T-helper 1 cell treated with Interleukin-12 subunit alpha and Interleukin-12 subunit beta and Interleukin-4 antibody, amounts not matched to agents 30 ng/mL and 1 ng/mL, for 36 hours (primary cell): ENCODE measurements at regions not wholly inside any gene's neighbourhood (a gene's known extent, or its start where the extent isn't known, plus 50 kb on each side); places are given as distances from the start of the nearest gene placed in this dataset.
"Not testable (repeated sequence)": the region's sequence is repeated elsewhere in the genome, so short reads cannot be mapped to it uniquely, and the experiment has no call there.

ENCODE experiments used
- intact Hi-C: fragments of 100-400 bp; cut with micrococcal nuclease; formaldehyde crosslinking; loops from one replicate; pipeline ENCODE4 v1.15.1; 2024

- intact Hi-C loops: no loop called here
These were observed 1047.7 kb downstream of the BRD1 start for GRCh38 chr22:48779661-48780596.

DNA sequence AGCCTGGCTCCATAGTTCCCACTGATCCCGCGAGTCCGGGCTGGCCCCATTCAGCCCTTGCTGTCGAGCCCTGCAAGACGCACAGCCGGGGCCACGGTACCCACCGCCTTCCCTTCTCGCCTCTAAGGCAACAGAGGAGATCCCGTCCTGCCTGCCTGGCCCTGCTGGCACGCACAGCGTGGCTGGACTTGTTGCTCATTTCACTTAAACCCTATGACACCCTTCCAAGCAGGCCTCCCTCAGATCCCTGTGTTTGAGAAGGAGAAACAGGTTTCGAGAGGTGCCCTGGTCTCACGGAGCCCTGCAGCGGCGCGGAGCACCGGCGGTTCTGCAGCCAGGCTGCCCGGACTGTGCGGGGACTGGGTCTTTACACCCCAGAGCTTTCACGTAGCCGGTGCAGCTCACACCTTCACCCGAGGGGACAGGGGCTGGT is 1048.4 kb downstream of the BRD1 start:
- intact Hi-C loops: no loop called here

GRCh38 chr22:48778308-48779195 is 1049.1 kb downstream of the BRD1 start:
- intact Hi-C loops: no loop called here

DNA sequence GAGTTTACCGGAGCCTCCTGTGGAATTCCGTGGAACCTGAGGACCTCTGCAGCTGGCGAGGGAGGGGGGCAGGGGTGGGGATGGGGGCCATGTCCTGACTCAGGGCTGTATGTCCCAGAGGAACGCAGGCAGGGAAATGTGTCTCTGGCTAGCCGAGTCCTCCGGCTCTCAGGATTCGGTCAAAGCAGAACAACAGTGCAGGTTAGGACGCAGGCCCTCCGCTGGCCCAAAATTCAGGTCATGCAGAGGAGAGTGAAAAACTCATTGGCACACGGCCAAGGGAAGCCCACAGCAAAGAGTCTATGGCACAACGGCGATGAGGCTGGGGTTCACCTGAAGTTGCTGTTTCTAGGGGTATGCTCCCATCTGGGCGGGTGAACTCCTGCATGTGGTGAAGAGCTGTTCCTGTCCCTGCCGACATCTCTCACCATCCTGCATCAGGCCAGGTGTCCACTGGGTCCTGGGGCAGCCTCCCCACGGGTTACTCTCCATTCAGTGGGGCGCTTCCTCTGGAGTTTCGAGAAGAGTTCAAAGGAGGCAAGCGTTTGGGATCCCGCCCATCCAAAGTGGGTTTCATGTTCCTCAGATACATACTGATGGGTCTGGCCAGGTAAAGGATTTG is 1055.3 kb downstream of the BRD1 start:
- intact Hi-C loops: no loop called here

DNA sequence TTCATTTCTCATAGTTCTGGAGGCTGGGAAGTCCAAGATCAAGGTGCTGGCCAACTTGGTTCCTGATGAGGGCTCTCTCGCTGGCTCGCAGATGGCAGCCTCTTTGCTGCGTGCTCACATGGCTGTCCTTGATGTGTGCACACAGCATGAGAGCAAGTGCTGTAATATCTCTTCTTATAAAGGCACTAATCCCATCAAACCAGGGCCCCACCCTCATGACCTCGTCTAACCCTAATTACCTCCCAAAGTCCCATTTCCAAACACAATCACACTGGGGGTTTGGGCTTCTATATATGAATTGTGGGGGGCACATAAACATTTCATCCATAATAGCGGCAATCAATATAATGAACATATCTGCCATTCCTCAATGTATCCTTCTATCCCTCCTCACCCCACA is 1062.1 kb downstream of the BRD1 start:
- intact Hi-C loops: no loop called here

- intact Hi-C loops: no loop called here
These were observed 1066.1 kb downstream of the BRD1 start for GRCh38 chr22:48761546-48761945.

DNA sequence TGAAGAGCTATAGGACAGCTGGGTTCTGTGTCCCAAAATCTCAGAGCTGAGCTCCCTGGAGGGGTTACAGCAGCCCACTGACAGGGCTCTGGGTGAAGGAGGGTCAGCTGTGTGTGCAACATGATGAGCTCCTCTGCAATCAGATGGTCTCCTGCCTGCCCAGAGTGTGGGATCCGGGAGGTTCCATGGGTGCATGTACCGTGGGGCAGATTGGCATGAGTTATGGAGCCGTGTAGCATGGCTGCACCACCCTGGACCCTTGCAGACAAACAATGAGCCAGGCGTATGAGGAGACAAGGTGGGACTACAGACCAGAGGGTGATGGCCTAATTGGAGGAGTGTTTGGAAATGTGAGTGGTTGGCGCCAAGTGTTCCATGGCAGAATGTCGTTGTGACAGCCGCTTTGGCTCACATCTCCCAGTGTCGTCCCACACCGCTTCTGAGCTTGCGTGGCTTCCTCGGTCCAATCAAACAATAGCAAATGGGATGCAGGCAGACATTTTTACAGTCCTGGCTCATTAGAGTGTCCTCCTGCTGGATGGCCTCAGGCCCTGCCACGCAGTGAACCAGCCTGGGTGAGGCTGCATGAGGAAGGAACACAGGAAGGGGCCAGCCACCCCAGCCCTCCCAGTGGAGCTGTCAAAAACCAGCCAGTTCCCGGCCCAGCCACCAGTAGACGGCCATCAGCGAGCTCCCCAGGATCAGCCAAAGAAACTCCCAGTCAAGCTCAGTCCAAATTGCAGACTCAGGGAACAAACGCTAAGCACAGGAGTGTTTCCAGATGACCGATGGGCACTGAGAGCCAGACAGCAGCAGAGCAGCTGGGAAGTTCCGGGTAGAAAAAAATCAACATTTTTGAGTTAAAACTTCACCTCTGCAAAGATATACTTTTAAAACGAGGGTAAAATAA is 1066.9 kb downstream of the BRD1 start:
- intact Hi-C loops: no loop called here

GRCh38 chr22:48758881-48759875 is 1068.5 kb downstream of the BRD1 start:
- intact Hi-C loops: no loop called here

- intact Hi-C loops: no loop called here
These were observed 1069.6 kb downstream of the BRD1 start for GRCh38 chr22:48757985-48758561.

DNA sequence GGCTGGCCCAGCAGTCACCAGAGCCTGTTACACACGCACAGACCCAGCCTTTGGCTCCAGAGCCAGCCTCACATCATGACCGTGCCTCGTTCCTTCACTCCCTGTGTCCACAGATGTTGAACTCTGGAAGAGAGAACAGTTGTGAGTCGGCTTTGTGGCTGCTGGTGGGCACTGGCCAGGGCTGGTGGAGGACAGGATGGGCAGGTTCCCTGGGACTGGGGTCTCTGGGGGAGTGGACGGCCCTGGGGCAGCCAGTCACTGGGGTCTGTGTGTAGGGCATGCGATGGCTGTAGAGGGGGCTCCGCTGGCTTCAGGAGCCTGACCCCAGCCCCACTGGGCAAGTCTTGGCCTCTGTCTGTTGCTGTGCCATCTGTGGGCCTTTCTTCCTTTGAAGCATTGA is 1070.1 kb downstream of the BRD1 start:
- intact Hi-C loops: no loop called here

GRCh38 chr22:48757135-48757534 is 1070.5 kb downstream of the BRD1 start:
- intact Hi-C loops: not testable (repeated sequence)

- intact Hi-C loops: no loop called here
These were observed 1071.2 kb downstream of the BRD1 start for GRCh38 chr22:48756146-48757111.

DNA sequence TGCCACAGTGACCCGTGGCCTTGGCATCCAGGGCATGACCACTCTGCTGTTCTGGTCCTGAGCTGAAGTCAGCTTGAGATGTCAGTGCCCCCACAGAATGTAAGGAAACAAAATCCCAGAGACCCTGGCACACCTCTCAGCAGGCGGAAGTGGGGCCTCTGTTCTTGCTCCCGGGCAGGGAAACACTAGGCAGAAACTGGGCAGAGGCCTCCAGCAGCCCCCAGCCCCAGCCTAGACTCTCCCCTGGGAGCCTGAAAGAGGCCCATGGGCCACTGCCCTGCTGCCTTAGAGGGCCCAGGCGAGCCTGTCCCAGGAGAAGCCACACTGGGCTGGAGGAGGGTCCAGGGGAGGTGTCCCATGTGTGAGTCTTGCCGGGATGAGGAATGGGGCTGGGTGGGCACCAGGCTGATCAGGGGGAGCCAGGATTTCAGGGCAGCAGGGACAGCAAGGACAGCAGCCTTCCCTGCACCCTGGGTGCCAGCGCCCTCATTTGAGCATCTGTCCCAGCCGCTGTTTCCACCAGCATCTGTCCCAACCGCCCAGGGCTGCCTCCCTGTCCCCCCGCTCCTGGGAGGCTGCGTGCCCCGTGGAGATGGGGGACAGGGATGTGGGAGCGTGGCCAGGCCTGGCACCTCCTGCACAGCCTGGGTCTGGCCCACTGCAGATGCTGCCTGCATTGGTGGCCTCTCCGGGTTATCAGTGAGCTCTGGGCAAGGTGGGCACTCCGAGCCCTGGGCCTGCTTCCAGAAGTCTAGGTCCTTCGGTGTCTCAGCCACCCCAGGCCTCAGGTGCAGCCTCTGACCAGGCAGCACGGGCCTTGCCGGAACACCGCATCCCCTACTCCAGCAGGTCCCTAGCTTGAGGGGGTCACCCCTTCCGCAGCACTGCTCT is 1072.4 kb downstream of the BRD1 start:
- intact Hi-C loops: no loop called here

GRCh38 chr22:48754611-48755058 is 1073.0 kb downstream of the BRD1 start:
- intact Hi-C loops: no loop called here

- intact Hi-C loops: no loop called here
These were observed 1073.7 kb downstream of the BRD1 start for GRCh38 chr22:48753752-48754517.

DNA sequence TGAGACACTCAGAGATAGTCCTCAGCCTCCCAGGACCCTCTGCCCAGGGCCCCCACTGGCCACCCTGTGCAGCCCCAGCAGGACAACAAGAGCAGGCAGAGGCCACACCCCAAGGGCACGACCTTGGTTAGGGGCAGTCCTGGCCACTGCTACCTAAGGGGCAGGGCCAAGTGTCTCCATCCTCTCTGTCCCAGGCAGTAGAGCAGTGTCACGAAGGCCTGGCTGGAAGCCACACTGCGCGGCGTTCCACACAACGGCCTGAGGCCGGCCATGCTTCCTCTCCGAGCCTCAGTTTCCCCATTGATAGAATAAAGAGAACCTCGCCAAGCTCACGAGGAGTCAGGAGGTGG is 1074.3 kb downstream of the BRD1 start:
- intact Hi-C loops: no loop called here
